ENCODE measurements at regions not wholly inside any gene's neighbourhood (a gene's known extent, or its start where the extent isn't known, plus 50 kb on each side); places are given as distances from the start of the nearest gene placed in this dataset.

DNA sequence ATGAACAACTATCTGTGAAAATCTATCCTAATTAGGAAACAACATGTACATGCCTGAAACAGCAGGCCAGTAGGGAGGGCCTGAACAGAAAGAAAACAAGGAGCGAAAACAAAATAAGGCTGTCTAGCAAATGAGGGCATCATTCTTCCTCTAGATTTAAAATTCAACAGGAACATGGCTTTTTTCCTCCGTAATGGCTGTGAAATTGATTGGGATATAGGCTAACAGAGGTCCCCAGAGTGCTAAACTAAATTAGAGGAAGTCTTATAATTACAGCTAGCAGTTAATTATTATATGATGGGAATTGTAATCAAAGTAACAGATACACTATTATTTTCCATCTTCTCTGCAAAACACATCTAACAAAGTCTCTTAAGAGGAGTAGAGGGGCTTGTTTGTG, 51.7 kb upstream of the TIAM1 start:
- TF ChIP-seq, protein P1, sequence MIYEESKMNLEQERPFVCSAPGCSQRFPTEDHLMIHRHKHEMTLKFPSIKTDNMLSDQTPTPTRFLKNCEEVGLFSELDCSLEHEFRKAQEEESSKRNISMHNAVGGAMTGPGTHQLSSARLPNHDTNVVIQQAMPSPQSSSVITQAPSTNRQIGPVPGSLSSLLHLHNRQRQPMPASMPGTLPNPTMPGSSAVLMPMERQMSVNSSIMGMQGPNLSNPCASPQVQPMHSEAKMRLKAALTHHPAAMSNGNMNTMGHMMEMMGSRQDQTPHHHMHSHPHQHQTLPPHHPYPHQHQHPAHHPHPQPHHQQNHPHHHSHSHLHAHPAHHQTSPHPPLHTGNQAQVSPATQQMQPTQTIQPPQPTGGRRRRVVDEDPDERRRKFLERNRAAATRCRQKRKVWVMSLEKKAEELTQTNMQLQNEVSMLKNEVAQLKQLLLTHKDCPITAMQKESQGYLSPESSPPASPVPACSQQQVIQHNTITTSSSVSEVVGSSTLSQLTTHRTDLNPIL (CRISPR knock-in tag; IDR thresholded peaks at IDR 0.05; ENCODE audit: low read depth), result no peak
- TF ChIP-seq RARB (CRISPR knock-in tag; IDR thresholded peaks at IDR 0.05) (no peak), BACH2 (CRISPR knock-in tag; IDR thresholded peaks at IDR 0.05; ENCODE audit: borderline replicate concordance) (no peak), ARNTL (CRISPR knock-in tag; IDR thresholded peaks at IDR 0.05; ENCODE audit: borderline replicate concordance, low read depth) (no peak)
- TF ChIP-seq, protein P2, sequence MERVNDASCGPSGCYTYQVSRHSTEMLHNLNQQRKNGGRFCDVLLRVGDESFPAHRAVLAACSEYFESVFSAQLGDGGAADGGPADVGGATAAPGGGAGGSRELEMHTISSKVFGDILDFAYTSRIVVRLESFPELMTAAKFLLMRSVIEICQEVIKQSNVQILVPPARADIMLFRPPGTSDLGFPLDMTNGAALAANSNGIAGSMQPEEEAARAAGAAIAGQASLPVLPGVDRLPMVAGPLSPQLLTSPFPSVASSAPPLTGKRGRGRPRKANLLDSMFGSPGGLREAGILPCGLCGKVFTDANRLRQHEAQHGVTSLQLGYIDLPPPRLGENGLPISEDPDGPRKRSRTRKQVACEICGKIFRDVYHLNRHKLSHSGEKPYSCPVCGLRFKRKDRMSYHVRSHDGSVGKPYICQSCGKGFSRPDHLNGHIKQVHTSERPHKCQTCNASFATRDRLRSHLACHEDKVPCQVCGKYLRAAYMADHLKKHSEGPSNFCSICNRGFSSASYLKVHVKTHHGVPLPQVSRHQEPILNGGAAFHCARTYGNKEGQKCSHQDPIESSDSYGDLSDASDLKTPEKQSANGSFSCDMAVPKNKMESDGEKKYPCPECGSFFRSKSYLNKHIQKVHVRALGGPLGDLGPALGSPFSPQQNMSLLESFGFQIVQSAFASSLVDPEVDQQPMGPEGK (CRISPR knock-in tag; IDR thresholded peaks at IDR 0.05; ENCODE audit: borderline replicate concordance), result no peak

All from SK-N-SH treated with all-trans-retinoic acid at 6 μM for 48 hours (cell line).